ENCODE measurements at regions not wholly inside any gene's neighbourhood (a gene's known extent, or its start where the extent isn't known, plus 50 kb on each side); places are given as distances from the start of the nearest gene placed in this dataset.

DNA sequence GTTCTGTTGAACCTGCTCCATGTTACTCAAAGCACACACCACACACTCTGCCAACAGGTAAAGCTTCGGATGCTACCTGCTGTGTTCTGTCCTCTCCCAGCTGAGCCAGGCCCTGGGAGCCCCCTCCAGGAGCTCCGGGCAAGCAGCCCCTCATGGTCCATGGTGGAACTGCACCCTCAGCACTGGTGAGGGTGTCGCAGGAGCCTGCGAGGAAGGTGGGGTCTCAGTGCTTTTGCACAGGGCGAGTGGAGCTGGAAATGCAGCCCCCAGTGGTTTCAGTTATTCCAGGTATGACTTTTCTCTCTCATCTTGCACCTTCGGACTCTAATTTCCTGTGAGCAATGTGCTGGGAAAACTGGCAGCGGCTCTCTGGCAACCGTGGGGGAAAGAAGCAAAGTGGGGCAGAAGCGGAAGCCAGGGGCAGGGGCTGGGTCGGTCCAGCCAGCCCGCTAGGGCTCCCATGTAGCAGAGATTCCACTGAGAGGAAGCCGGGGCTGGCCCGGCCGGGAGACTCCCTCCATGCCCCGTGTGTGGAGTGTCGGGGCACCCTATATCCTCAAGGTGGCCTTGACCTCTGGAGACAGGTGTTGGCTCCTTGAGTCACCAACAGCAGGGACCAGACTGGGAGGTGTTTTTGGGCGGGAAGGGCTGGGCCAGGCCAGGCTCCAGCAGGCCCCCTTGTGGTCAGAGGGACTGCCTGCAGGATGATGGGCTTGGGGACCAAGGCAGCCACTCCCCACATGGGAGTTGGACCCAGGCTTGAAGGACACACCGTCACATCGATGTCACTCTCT is 75.6 kb upstream of the PRSS3 start (continued):
- TF ChIP-seq, protein P1, sequence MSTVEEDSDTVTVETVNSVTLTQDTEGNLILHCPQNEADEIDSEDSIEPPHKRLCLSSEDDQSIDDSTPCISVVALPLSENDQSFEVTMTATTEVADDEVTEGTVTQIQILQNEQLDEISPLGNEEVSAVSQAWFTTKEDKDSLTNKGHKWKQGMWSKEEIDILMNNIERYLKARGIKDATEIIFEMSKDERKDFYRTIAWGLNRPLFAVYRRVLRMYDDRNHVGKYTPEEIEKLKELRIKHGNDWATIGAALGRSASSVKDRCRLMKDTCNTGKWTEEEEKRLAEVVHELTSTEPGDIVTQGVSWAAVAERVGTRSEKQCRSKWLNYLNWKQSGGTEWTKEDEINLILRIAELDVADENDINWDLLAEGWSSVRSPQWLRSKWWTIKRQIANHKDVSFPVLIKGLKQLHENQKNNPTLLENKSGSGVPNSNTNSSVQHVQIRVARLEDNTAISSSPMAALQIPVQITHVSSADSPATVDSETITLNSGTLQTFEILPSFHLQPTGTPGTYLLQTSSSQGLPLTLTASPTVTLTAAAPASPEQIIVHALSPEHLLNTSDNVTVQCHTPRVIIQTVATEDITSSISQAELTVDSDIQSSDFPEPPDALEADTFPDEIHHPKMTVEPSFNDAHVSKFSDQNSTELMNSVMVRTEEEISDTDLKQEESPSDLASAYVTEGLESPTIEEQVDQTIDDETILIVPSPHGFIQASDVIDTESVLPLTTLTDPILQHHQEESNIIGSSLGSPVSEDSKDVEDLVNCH (CRISPR knock-in tag; IDR thresholded peaks at IDR 0.05): no peak
- TF ChIP-seq, protein P2, sequence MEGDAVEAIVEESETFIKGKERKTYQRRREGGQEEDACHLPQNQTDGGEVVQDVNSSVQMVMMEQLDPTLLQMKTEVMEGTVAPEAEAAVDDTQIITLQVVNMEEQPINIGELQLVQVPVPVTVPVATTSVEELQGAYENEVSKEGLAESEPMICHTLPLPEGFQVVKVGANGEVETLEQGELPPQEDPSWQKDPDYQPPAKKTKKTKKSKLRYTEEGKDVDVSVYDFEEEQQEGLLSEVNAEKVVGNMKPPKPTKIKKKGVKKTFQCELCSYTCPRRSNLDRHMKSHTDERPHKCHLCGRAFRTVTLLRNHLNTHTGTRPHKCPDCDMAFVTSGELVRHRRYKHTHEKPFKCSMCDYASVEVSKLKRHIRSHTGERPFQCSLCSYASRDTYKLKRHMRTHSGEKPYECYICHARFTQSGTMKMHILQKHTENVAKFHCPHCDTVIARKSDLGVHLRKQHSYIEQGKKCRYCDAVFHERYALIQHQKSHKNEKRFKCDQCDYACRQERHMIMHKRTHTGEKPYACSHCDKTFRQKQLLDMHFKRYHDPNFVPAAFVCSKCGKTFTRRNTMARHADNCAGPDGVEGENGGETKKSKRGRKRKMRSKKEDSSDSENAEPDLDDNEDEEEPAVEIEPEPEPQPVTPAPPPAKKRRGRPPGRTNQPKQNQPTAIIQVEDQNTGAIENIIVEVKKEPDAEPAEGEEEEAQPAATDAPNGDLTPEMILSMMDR (CRISPR knock-in tag; IDR thresholded peaks at IDR 0.05): peak; percentile 76
- TF ChIP-seq AGO1 (IDR thresholded peaks at IDR 0.05; ENCODE audit: low read depth, low read length, poor library complexity, severe bottlenecking): no peak
- TF ChIP-seq HOXA9 (CRISPR knock-in tag; IDR thresholded peaks at IDR 0.05; ENCODE audit: borderline replicate concordance): no peak
- no peak for TF ChIP-seq PRMT3 (CRISPR knock-in tag; IDR thresholded peaks at IDR 0.05; ENCODE audit: borderline replicate concordance, low read depth)
- TF ChIP-seq ZNF570 (CRISPR knock-in tag; IDR thresholded peaks at IDR 0.05; ENCODE audit: borderline replicate concordance): no peak
- no peak for TF ChIP-seq HNF4G (IDR thresholded peaks at IDR 0.05; ENCODE audit: borderline replicate concordance, low read depth, low read length)
- TF ChIP-seq HNF4G (CRISPR knock-in tag; IDR thresholded peaks at IDR 0.05; ENCODE audit: borderline replicate concordance, low read depth): no peak
- no peak for TF ChIP-seq KLF6 (CRISPR knock-in tag; IDR thresholded peaks at IDR 0.05)
- TF ChIP-seq BHLHE40 (IDR thresholded peaks at IDR 0.05; ENCODE audit: low read length): no peak
- TF ChIP-seq, protein P3, sequence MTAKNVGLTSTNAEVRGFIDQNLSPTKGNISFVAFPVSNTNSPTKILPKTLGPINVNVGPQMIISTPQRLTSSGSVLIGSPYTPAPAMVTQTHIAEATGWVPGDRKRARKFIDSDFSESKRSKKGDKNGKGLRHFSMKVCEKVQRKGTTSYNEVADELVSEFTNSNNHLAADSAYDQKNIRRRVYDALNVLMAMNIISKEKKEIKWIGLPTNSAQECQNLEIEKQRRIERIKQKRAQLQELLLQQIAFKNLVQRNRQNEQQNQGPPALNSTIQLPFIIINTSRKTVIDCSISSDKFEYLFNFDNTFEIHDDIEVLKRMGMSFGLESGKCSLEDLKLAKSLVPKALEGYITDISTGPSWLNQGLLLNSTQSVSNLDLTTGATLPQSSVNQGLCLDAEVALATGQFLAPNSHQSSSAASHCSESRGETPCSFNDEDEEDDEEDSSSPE (CRISPR knock-in tag; IDR thresholded peaks at IDR 0.05): peak; percentile 65
- no peak for TF ChIP-seq TBX3 (IDR thresholded peaks at IDR 0.05; ENCODE audit: borderline replicate concordance)
- TF ChIP-seq HNRNPK (IDR thresholded peaks at IDR 0.05; ENCODE audit: low read depth, low read length, poor library complexity, severe bottlenecking): no peak
- TF ChIP-seq, protein P4, sequence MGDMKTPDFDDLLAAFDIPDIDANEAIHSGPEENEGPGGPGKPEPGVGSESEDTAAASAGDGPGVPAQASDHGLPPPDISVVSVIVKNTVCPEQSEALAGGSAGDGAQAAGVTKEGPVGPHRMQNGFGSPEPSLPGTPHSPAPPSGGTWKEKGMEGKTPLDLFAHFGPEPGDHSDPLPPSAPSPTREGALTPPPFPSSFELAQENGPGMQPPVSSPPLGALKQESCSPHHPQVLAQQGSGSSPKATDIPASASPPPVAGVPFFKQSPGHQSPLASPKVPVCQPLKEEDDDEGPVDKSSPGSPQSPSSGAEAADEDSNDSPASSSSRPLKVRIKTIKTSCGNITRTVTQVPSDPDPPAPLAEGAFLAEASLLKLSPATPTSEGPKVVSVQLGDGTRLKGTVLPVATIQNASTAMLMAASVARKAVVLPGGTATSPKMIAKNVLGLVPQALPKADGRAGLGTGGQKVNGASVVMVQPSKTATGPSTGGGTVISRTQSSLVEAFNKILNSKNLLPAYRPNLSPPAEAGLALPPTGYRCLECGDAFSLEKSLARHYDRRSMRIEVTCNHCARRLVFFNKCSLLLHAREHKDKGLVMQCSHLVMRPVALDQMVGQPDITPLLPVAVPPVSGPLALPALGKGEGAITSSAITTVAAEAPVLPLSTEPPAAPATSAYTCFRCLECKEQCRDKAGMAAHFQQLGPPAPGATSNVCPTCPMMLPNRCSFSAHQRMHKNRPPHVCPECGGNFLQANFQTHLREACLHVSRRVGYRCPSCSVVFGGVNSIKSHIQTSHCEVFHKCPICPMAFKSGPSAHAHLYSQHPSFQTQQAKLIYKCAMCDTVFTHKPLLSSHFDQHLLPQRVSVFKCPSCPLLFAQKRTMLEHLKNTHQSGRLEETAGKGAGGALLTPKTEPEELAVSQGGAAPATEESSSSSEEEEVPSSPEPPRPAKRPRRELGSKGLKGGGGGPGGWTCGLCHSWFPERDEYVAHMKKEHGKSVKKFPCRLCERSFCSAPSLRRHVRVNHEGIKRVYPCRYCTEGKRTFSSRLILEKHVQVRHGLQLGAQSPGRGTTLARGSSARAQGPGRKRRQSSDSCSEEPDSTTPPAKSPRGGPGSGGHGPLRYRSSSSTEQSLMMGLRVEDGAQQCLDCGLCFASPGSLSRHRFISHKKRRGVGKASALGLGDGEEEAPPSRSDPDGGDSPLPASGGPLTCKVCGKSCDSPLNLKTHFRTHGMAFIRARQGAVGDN (CRISPR knock-in tag; IDR thresholded peaks at IDR 0.05): peak; percentile 49
- no peak for TF ChIP-seq ZNF567 (CRISPR knock-in tag; IDR thresholded peaks at IDR 0.05; ENCODE audit: borderline replicate concordance)

All from HepG2 (cell line).